ENCODE measurements at regions not wholly inside any gene's neighbourhood (a gene's known extent, or its start where the extent isn't known, plus 50 kb on each side); places are given as distances from the start of the nearest gene placed in this dataset.

DNA sequence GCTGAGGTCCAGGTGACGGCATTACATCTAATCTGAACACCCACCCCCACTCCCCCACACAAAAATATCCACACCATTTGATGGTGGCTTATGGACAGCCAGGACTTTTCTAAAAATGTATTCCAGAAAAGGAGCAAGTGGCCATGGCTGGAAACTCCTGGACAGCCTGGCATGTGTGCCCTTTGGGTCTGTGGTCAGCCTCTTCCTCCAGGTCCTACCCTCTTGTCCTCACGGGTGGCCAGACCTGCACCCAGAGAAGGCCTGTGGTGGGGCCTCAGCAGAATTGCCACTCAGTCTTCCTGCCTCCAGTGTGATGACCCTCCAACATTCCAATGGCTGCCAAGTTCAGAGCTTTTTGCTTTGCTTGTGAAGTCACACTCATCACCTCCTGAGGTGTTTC, 600.6 kb downstream of the AJAP1 start:
- H3K4me3 ChIP-seq (ENCODE audit: low read length): no peak overlapping the region
- H3K9me3 ChIP-seq (ENCODE audit: insufficient read depth, low read depth, low read length): peaks cover 22% of the 10 kb centered on the region
- H3K9ac ChIP-seq (ENCODE audit: low read depth, low read length): no peak overlapping the region
- H3K27me3 ChIP-seq (ENCODE audit: insufficient read depth, low read length): no peaks in the 10 kb centered on the region
- H3K27ac ChIP-seq (ENCODE audit: low read length): no peak overlapping the region
- no peaks in the 10 kb centered on the region for H3K4me1 ChIP-seq (ENCODE audit: insufficient read depth, low read length)
- H3K36me3 ChIP-seq (ENCODE audit: insufficient read depth, low read depth, low read length): no peaks in the 10 kb centered on the region

DNA sequence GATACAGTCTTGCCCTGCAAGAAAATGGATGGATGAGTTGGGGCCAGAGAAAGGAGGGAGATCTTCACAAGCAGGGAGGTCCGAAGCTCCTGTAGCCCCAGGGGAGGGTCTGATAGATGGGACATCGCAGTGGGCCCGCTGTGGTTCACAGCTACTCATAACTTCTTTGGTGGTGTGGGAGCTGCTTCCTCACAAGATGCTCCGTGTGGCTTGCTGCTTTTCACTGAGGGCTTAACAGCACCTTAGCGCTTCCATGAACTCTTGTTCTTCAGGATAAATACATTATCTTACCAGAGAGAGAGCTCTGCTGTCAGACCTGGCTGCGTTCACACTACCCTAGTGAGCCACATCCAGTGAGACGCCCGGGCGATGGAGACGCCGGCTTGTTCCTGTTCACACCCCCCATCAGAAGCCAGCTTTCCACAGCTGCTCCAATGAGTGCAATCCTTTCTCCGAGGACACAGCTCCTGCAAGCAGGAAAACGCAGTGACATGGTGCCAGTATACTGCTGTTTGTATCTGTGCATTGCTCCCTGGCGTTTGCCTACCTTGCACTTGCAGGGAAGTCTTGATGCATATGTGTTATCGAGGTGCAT, 599.8 kb downstream of the AJAP1 start:
- Histone ChIP-seq H3K27me3 (ENCODE audit: insufficient read depth, low read length) (no peaks in the 10 kb centered on the region), H3K4me3 (ENCODE audit: low read length) (no peak overlapping the region), H3K9me3 (ENCODE audit: insufficient read depth, low read depth, low read length) (peaks cover 15% of the 10 kb centered on the region; the same call in 1 of the 2 replicates), H3K36me3 (ENCODE audit: insufficient read depth, low read depth, low read length) (no peaks in the 10 kb centered on the region), H3K9ac (ENCODE audit: low read depth, low read length) (no peak overlapping the region), H3K4me1 (ENCODE audit: insufficient read depth, low read length) (no peaks in the 10 kb centered on the region), H3K27ac (ENCODE audit: low read length) (no peak overlapping the region)

DNA sequence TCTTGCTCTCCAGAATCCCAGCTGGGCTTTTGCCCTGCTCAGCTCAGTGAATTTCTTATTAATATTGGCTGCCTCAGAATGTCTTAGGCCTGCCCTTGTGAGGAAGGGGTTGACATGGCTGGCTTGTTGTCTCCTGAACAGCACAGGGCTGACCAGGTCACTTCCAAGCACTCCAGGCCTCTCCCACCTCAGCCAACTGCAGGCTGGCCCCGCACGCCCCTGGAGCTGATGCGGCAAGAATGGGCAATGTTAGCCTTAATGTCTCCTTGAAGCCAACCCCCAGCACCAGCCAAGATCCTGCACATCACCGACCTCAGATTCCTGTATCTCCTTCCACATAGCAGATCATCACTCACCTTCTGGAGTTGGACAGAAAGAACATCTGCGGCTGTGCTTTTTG, 598.6 kb downstream of the AJAP1 start:
- Histone ChIP-seq H3K4me3 (ENCODE audit: low read length) (no peak overlapping the region), H3K4me1 (ENCODE audit: insufficient read depth, low read length) (no peaks in the 10 kb centered on the region), H3K36me3 (ENCODE audit: insufficient read depth, low read depth, low read length) (no peaks in the 10 kb centered on the region), H3K9me3 (ENCODE audit: insufficient read depth, low read depth, low read length) (0 out of 2 replicates have a peak, but pooled peaks cover 3% of the 10 kb centered on the region), H3K9ac (ENCODE audit: low read depth, low read length) (no peak overlapping the region), H3K27ac (ENCODE audit: low read length) (no peak overlapping the region), H3K27me3 (ENCODE audit: insufficient read depth, low read length) (no peaks in the 10 kb centered on the region)

- H3K27ac ChIP-seq (ENCODE audit: low read length): no peak overlapping the region
- H3K4me3 ChIP-seq (ENCODE audit: low read length): no peak overlapping the region
- H3K36me3 ChIP-seq (ENCODE audit: insufficient read depth, low read depth, low read length): no peaks in the 10 kb centered on the region
- H3K27me3 ChIP-seq (ENCODE audit: insufficient read depth, low read length): no peaks in the 10 kb centered on the region
- no peaks in the 10 kb centered on the region for H3K4me1 ChIP-seq (ENCODE audit: insufficient read depth, low read length)
- H3K9ac ChIP-seq (ENCODE audit: low read depth, low read length): no peak overlapping the region
- H3K9me3 ChIP-seq (ENCODE audit: insufficient read depth, low read depth, low read length): no peaks in the 10 kb centered on the region
Measured at GRCh38 chr1:5250336-5250735, 595.9 kb downstream of the AJAP1 start.

- Histone ChIP-seq H3K9me3 (ENCODE audit: insufficient read depth, low read depth, low read length) (no peaks in the 10 kb centered on the region), H3K36me3 (ENCODE audit: insufficient read depth, low read depth, low read length) (no peaks in the 10 kb centered on the region), H3K27me3 (ENCODE audit: insufficient read depth, low read length) (no peaks in the 10 kb centered on the region), H3K4me1 (ENCODE audit: insufficient read depth, low read length) (no peaks in the 10 kb centered on the region), H3K4me3 (ENCODE audit: low read length) (no peak overlapping the region), H3K9ac (ENCODE audit: low read depth, low read length) (no peak overlapping the region), H3K27ac (ENCODE audit: low read length) (no peak overlapping the region)
Measured at GRCh38 chr1:5245348-5245747, 590.9 kb downstream of the AJAP1 start.

- Histone ChIP-seq H3K9ac (ENCODE audit: low read depth, low read length) (no peak overlapping the region), H3K27me3 (ENCODE audit: insufficient read depth, low read length) (no peaks in the 10 kb centered on the region), H3K36me3 (ENCODE audit: insufficient read depth, low read depth, low read length) (no peaks in the 10 kb centered on the region), H3K9me3 (ENCODE audit: insufficient read depth, low read depth, low read length) (no peaks in the 10 kb centered on the region), H3K4me3 (ENCODE audit: low read length) (no peak overlapping the region), H3K27ac (ENCODE audit: low read length) (no peak overlapping the region), H3K4me1 (ENCODE audit: insufficient read depth, low read length) (no peaks in the 10 kb centered on the region)
Measured at GRCh38 chr1:5244631-5245285, 590.3 kb downstream of the AJAP1 start.

GRCh38 chr1:5242850-5243249, 588.4 kb downstream of the AJAP1 start:
- no peak overlapping the region for H3K27ac ChIP-seq (ENCODE audit: low read length)
- H3K4me1 ChIP-seq (ENCODE audit: insufficient read depth, low read length): no peaks in the 10 kb centered on the region
- H3K4me3 ChIP-seq (ENCODE audit: low read length): no peak overlapping the region
- no peaks in the 10 kb centered on the region for H3K9me3 ChIP-seq (ENCODE audit: insufficient read depth, low read depth, low read length)
- no peaks in the 10 kb centered on the region for H3K36me3 ChIP-seq (ENCODE audit: insufficient read depth, low read depth, low read length)
- no peak overlapping the region for H3K9ac ChIP-seq (ENCODE audit: low read depth, low read length)
- no peaks in the 10 kb centered on the region for H3K27me3 ChIP-seq (ENCODE audit: insufficient read depth, low read length)

DNA sequence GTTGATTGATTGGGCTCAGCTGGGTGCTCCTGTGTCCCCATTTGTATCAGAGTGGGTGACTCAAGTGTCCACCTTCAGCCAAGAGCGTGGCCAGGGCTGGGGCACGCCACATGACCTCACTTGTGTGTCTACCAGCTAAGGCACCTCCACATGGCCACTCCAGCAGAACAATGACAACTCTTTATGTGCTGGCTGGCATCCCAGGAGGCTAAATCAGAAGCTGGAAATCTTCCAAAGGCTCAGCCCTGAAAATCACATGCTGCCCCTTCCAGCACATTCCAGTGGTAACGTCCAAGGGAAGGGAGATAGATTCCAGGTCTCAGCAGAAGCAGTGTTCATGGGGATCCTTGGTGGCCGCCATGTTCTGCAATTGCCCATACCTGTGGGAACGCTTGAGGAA, 585.5 kb downstream of the AJAP1 start:
- H3K4me1 ChIP-seq (ENCODE audit: insufficient read depth, low read length): 0 out of 2 replicates have a peak, but pooled peaks cover 5% of the 10 kb centered on the region
- no peak overlapping the region for H3K27ac ChIP-seq (ENCODE audit: low read length)
- H3K27me3 ChIP-seq (ENCODE audit: insufficient read depth, low read length): no peaks in the 10 kb centered on the region
- H3K9me3 ChIP-seq (ENCODE audit: insufficient read depth, low read depth, low read length): no peaks in the 10 kb centered on the region; the same call in 1 of the 2 replicates
- no peak overlapping the region for H3K9ac ChIP-seq (ENCODE audit: low read depth, low read length)
- H3K4me3 ChIP-seq (ENCODE audit: low read length): no peak overlapping the region
- no peaks in the 10 kb centered on the region for H3K36me3 ChIP-seq (ENCODE audit: insufficient read depth, low read depth, low read length)

DNA sequence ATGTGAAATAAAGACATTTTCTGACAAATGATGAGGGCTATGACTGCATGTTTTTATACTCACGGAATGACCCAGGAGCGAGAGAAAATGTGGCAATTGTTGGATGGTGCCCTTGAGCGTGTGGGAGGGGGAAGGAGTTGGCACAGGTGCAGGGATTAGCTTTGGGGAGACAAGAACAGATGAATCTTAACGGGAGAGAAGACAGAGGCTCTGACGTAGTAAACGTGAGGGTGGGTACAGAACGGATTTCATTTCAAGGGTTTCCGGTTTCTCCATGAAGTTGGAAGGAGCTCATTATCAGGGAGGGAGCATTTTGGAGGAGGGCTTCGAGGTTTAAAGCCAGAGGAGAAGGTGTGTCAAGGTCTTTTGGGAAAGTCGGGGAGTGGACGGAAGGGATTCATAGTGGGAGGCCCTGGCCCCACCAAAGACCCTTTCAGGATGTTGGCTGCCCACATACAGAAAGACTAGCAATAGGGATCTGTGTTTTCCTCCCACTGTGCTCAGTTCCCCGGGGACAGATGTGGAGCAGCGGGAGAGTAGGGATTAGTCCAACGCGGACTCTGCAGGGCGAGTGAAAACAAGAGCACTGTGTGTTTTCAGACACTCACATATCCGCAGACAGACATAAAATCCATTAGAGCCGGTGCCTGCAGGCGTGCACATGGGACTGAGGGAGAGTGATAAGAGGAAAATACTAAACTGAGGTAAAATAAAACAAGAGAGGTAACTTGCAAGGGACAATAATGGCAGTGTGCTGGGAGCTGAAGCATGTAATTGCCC, 584.1 kb downstream of the AJAP1 start:
- Histone ChIP-seq H3K9ac (ENCODE audit: low read depth, low read length) (no peak overlapping the region), H3K9me3 (ENCODE audit: insufficient read depth, low read depth, low read length) (no peaks in the 10 kb centered on the region; the same call in 1 of the 2 replicates), H3K4me3 (ENCODE audit: low read length) (no peak overlapping the region), H3K27me3 (ENCODE audit: insufficient read depth, low read length) (no peaks in the 10 kb centered on the region), H3K36me3 (ENCODE audit: insufficient read depth, low read depth, low read length) (no peaks in the 10 kb centered on the region), H3K4me1 (ENCODE audit: insufficient read depth, low read length) (0 out of 2 replicates have a peak, but pooled peaks cover 5% of the 10 kb centered on the region), H3K27ac (ENCODE audit: low read length) (no peak overlapping the region)

GRCh38 chr1:5235355-5235899, 581.0 kb downstream of the AJAP1 start:
- H3K4me3 ChIP-seq (ENCODE audit: low read length): no peak overlapping the region
- no peak overlapping the region for H3K9ac ChIP-seq (ENCODE audit: low read depth, low read length)
- H3K27me3 ChIP-seq (ENCODE audit: insufficient read depth, low read length): peaks cover 16% of the 10 kb centered on the region
- no peak overlapping the region for H3K27ac ChIP-seq (ENCODE audit: low read length)
- H3K9me3 ChIP-seq (ENCODE audit: insufficient read depth, low read depth, low read length): peaks cover 8% of the 10 kb centered on the region
- 0 out of 2 replicates have a peak, but pooled peaks cover 5% of the 10 kb centered on the region for H3K4me1 ChIP-seq (ENCODE audit: insufficient read depth, low read length)
- H3K36me3 ChIP-seq (ENCODE audit: insufficient read depth, low read depth, low read length): no peaks in the 10 kb centered on the region

DNA sequence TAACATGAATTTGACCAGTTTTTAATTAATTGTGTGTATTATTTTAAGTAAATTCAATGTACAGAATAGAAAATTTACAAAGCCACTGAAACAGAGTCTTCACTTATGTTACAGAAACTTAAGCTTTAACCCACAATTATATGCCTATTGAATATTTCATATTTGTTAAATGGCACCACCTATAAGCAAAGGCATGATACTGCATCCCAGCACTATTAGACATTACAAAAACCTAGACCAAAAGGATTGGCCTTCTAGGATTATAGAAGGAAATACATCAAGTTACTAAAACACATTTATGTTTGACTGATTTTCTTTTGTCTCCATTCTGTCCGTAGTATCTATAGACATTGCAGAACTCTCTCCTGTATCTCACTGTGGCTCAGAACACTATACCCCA, 578.1 kb downstream of the AJAP1 start:
- Histone ChIP-seq H3K9ac (ENCODE audit: low read depth, low read length) (no peak overlapping the region), H3K36me3 (ENCODE audit: insufficient read depth, low read depth, low read length) (no peaks in the 10 kb centered on the region), H3K27me3 (ENCODE audit: insufficient read depth, low read length) (peaks cover 45% of the 10 kb centered on the region), H3K27ac (ENCODE audit: low read length) (no peak overlapping the region), H3K9me3 (ENCODE audit: insufficient read depth, low read depth, low read length) (peaks cover 8% of the 10 kb centered on the region), H3K4me1 (ENCODE audit: insufficient read depth, low read length) (0 out of 2 replicates have a peak, but pooled peaks cover 5% of the 10 kb centered on the region), H3K4me3 (ENCODE audit: low read length) (no peak overlapping the region)

Data from iPS-20b (cell line).